MM.1S (cell line): ENCODE measurements at regions not wholly inside any gene's neighbourhood (a gene's known extent, or its start where the extent isn't known, plus 50 kb on each side); places are given as distances from the start of the nearest gene placed in this dataset.
"Not testable (repeated sequence)": the region's sequence is repeated elsewhere in the genome, so short reads cannot be mapped to it uniquely, and the experiment has no call there.

Source experiments
- DNase-seq: peaks from one replicate; pipeline ENCODE4 v3.0.0-alpha.2; 2015
- H2AFZ ChIP-seq: fragments of 300-600 bp; sonication (generic); 2 replicates; pipeline ENCODE4 v1.6.0; 2016; ENCODE audit warnings: antibody characterized with exemption, low read length
- H3F3A ChIP-seq: fragments of 300-600 bp; sonication (generic); 2 replicates; pipeline ENCODE4 v1.6.1; 2016; ENCODE audit warnings: mild to moderate bottlenecking, antibody characterized with exemption, low read length, moderate library complexity, mixed read lengths; ENCODE audit not compliant: insufficient read depth
- H3K27ac ChIP-seq: fragments of 300-600 bp; sonication (generic); 2 replicates; pipeline ENCODE4 v1.5.1; 2016; ENCODE audit warnings: mild to moderate bottlenecking, low read length
- H3K27me3 ChIP-seq: fragments of 300-600 bp; sonication (generic); replicated peaks from 2 replicates; pipeline ENCODE4 v1.6.0; 2016; ENCODE audit warnings: low read length; ENCODE audit not compliant: insufficient read depth
- H3K36me3 ChIP-seq: fragments of 300-600 bp; sonication (generic); replicated peaks from 2 replicates; pipeline ENCODE4 v1.6.1; 2016; ENCODE audit warnings: mild to moderate bottlenecking, low read length, mixed read lengths; ENCODE audit not compliant: insufficient read depth
- H3K4me1 ChIP-seq: fragments of 300-600 bp; sonication (generic); 2 replicates; pipeline ENCODE4 v1.6.1; 2016; ENCODE audit warnings: low read length, mixed read lengths
- H3K4me2 ChIP-seq: fragments of 300-600 bp; sonication (generic); 2 replicates; pipeline ENCODE4 v1.6.0; 2016; ENCODE audit warnings: low read depth, low read length
- H3K4me3 ChIP-seq: fragments of 300-600 bp; sonication (generic); 2 replicates; pipeline ENCODE4 v1.5.1; 2016; ENCODE audit warnings: low read length, mixed read lengths
- H3K79me2 ChIP-seq: fragments of 300-600 bp; sonication (generic); 2 replicates; pipeline ENCODE4 v1.6.1; 2016; ENCODE audit warnings: mixed run types, low read length, mixed read lengths
- H3K9ac ChIP-seq: fragments of 300-600 bp; sonication (generic); 2 replicates; pipeline ENCODE4 v1.6.1; 2016; ENCODE audit warnings: low read length, mixed read lengths
- H3K9me2 ChIP-seq: fragments of 300-600 bp; sonication (generic); replicated peaks from 2 replicates; pipeline ENCODE4 v1.6.1; 2016; ENCODE audit warnings: mild to moderate bottlenecking, low read length, mixed read lengths; ENCODE audit not compliant: insufficient read depth
- H3K9me3 ChIP-seq: fragments of 300-600 bp; sonication (generic); replicated peaks from 2 replicates; pipeline ENCODE4 v1.6.1; 2016; ENCODE audit warnings: mild to moderate bottlenecking, low read length, mixed read lengths; ENCODE audit not compliant: insufficient read depth
- H4K20me1 ChIP-seq: fragments of 300-600 bp; sonication (generic); 2 replicates; pipeline ENCODE4 v1.6.1; 2016; ENCODE audit warnings: mild to moderate bottlenecking, low read length, moderate library complexity, mixed read lengths; ENCODE audit not compliant: insufficient read depth
- EZH2 ChIP-seq: fragments of 300-600 bp; sonication (generic); optimal IDR thresholded peaks from 2 replicates; pipeline ENCODE3; 2017; ENCODE audit warnings: low read depth, mild to moderate bottlenecking, antibody characterized with exemption, low read length, mixed read lengths
- EZH2phosphoT487 ChIP-seq: fragments of 300-600 bp; sonication (generic); IDR thresholded peaks from 2 replicates; pipeline ENCODE4 v1.6.1; 2018; ENCODE audit warnings: antibody characterized with exemption, low read length
- TF ChIP-seq, protein P1 (sequence below): fragments of 300-600 bp; sonication (generic); IDR thresholded peaks from 2 replicates; pipeline ENCODE4 v1.5.1; 2016; ENCODE audit warnings: antibody characterized with exemption, low read length, mixed read lengths

DNA sequence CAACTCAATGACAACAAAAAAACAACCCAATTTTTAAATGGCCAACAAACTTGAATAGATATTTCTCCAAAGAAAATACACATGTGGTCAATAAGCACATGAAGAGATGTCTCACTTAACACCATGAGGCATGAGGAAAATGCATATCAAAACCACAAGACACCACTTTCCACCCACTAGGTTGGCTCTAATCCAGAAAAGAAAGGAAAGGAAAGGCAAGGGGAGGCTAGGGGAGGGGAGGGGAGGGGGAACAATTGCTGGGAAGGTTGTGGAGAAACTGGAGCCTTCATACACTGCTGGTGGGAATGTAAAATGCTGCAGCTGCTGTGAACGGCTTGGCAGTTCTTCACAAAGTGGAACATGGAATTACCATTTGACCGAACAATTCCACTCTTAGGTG, 854.3 kb downstream of the UQCRFS1 start:
- no peak for TF ChIP-seq EZH2phosphoT487
- no peak for TF ChIP-seq EZH2
- TF ChIP-seq, protein P1, sequence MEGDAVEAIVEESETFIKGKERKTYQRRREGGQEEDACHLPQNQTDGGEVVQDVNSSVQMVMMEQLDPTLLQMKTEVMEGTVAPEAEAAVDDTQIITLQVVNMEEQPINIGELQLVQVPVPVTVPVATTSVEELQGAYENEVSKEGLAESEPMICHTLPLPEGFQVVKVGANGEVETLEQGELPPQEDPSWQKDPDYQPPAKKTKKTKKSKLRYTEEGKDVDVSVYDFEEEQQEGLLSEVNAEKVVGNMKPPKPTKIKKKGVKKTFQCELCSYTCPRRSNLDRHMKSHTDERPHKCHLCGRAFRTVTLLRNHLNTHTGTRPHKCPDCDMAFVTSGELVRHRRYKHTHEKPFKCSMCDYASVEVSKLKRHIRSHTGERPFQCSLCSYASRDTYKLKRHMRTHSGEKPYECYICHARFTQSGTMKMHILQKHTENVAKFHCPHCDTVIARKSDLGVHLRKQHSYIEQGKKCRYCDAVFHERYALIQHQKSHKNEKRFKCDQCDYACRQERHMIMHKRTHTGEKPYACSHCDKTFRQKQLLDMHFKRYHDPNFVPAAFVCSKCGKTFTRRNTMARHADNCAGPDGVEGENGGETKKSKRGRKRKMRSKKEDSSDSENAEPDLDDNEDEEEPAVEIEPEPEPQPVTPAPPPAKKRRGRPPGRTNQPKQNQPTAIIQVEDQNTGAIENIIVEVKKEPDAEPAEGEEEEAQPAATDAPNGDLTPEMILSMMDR: no peak
- Histone ChIP-seq H3K4me1 (no peaks in the 10 kb centered on the region), H3K27ac (no peak overlapping the region), H2AFZ (no peak overlapping the region), H3K79me2 (no peaks in the 10 kb centered on the region), H3K36me3 (no peaks in the 10 kb centered on the region), H3K4me3 (no peak overlapping the region), H3K9me2 (no peaks in the 10 kb centered on the region), H4K20me1 (no peaks in the 10 kb centered on the region), H3F3A (no peaks in the 10 kb centered on the region), H3K9me3 (no peaks in the 10 kb centered on the region), H3K9ac (no peak overlapping the region), H3K27me3 (no peaks in the 10 kb centered on the region), H3K4me2 (no peak overlapping the region)
- DNase-seq: no peak

DNA sequence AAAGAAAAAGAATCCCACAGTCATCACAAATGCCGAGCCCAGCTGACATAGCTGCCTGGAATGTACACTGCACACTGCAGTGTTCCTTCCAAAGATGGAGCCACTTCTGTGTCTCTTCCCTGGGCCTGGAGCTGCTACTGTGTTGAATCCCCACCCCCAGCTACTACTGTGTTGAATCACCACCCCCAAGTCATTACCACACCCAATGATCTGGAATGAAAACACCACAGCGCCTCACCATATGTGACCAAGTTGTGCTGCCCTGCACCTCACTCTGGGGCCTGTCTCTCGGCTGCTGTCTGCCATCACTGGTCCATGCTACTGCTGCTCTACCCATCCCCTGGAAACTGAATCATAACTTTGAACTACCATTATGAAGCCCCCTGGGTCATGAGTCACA, 861.2 kb downstream of the UQCRFS1 start:
- Histone ChIP-seq H3K9ac (no peak overlapping the region), H3K4me3 (no peak overlapping the region), H2AFZ (no peak overlapping the region)

DNA sequence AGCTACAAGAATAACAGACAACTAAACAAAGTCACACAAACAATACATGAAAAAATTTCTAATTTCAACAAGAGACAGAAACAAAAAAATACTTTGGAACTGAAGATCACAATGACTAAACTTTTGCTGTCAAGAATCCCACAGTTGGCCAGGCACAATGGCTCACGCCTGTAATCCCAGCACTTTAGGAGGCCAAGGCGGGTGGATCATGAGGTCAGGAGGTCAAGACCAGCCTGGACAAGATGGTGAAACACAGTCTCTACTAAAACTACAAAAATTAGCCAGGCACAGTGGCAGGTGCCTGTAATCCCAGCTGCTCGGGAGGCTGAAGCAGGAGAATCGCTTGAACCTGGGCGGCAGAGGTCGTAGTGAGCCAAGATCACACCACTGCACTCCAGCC, 861.6 kb downstream of the UQCRFS1 start:
- H3K4me2 ChIP-seq, DNase-seq, H3K79me2 ChIP-seq, H4K20me1 ChIP-seq, H3K9me2 ChIP-seq, H3K27ac ChIP-seq, H3K9ac ChIP-seq, H3K4me3 ChIP-seq, H3K9me3 ChIP-seq, H3K27me3 ChIP-seq, H2AFZ ChIP-seq, H3K36me3 ChIP-seq, H3K4me1 ChIP-seq, H3F3A ChIP-seq: not testable (repeated sequence)

More for the DNA sequence above, 861.2 kb downstream of the UQCRFS1 start:
- DNase-seq: no peak
- no peak overlapping the region for H3K4me2 ChIP-seq
- H3K4me1 ChIP-seq: no peaks in the 10 kb centered on the region
- H3K27ac ChIP-seq: no peak overlapping the region
- TF ChIP-seq EZH2phosphoT487 (no peak), EZH2 (no peak)
- TF ChIP-seq, protein P1: no peak
- no peaks in the 10 kb centered on the region for H3K9me3 ChIP-seq
- H3K79me2 ChIP-seq: no peaks in the 10 kb centered on the region
- no peaks in the 10 kb centered on the region for H3K9me2 ChIP-seq
- no peaks in the 10 kb centered on the region for H3K36me3 ChIP-seq
- no peaks in the 10 kb centered on the region for H3F3A ChIP-seq
- no peaks in the 10 kb centered on the region for H3K27me3 ChIP-seq
- H4K20me1 ChIP-seq: no peaks in the 10 kb centered on the region

DNA sequence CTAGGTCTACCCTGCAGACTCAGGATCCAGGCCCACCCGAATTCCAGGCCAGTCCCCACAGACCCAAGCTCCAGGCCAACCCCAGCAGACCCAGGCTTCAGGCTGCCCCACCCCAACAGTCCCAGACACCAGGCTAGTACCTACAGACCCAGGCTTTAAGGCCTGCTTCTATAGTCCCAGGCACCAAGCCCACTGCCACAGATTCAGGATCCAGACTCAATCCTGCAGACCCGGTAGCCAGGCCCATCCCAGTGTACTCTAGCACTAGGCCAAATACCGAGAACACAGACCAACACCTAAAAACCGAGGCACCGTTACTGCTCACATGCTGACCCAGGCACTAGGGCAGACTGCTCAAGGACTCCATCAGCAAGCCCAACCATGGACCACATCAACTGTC, 862.3 kb downstream of the UQCRFS1 start:
- no peak for DNase-seq
- Histone ChIP-seq H3K27ac (no peak overlapping the region), H2AFZ (no peak overlapping the region), H3K9me2 (no peaks in the 10 kb centered on the region), H4K20me1 (no peaks in the 10 kb centered on the region), H3F3A (no peaks in the 10 kb centered on the region), H3K4me1 (no peaks in the 10 kb centered on the region), H3K36me3 (no peaks in the 10 kb centered on the region), H3K4me2 (no peak overlapping the region), H3K4me3 (no peak overlapping the region), H3K79me2 (no peaks in the 10 kb centered on the region), H3K9me3 (no peaks in the 10 kb centered on the region), H3K9ac (no peak overlapping the region), H3K27me3 (no peaks in the 10 kb centered on the region)
- no peak for TF ChIP-seq EZH2
- TF ChIP-seq EZH2phosphoT487: no peak
- TF ChIP-seq, protein P1: no peak
